HG02981 (cell line): ENCODE measurements at regions not wholly inside any gene's neighbourhood (a gene's known extent, or its start where the extent isn't known, plus 50 kb on each side); places are given as distances from the start of the nearest gene placed in this dataset.
"Not testable (repeated sequence)": the region's sequence is repeated elsewhere in the genome, so short reads cannot be mapped to it uniquely, and the experiment has no call there.

Experiments
- ATAC-seq: cut with Tn5 transposase; IDR thresholded peaks from one replicate; pipeline ENCODE4 v1.9.1; 2021; ENCODE audit warnings: mild to moderate bottlenecking, moderate library complexity; ENCODE audit not compliant: unreplicated experiment

- ATAC-seq, result no peak
Observed at GRCh38 chr14:83133981-83134645, 1600.5 kb upstream of the SEL1L start.

- no peak for ATAC-seq
Observed at GRCh38 chr14:83140756-83141155, 1607.1 kb upstream of the SEL1L start.

- no peak for ATAC-seq
Observed at GRCh38 chr14:83147006-83147405, 1613.4 kb upstream of the SEL1L start.

GRCh38 chr14:83151571-83151970, 1617.9 kb upstream of the SEL1L start:
- ATAC-seq, result no peak

- no peak for ATAC-seq
Observed at GRCh38 chr14:83153081-83153480, 1619.4 kb upstream of the SEL1L start.

GRCh38 chr14:83162361-83162929, 1628.8 kb upstream of the SEL1L start:
- no peak for ATAC-seq

GRCh38 chr14:83163016-83163415, 1629.4 kb upstream of the SEL1L start:
- ATAC-seq, result no peak

- ATAC-seq, result no peak
Observed at GRCh38 chr14:83164016-83164415, 1630.4 kb upstream of the SEL1L start.

GRCh38 chr14:83164591-83164990, 1630.9 kb upstream of the SEL1L start:
- no peak for ATAC-seq

- ATAC-seq, result no peak
Observed at GRCh38 chr14:83170165-83170564, 1636.5 kb upstream of the SEL1L start.

- no peak for ATAC-seq
Observed at GRCh38 chr14:83171761-83172160, 1638.1 kb upstream of the SEL1L start.

- ATAC-seq, result no peak
Observed at GRCh38 chr14:83172363-83172762, 1638.7 kb upstream of the SEL1L start.

GRCh38 chr14:83173687-83174086, 1640.0 kb upstream of the SEL1L start:
- ATAC-seq, result peak; percentile 82

- no peak for ATAC-seq
Observed at GRCh38 chr14:83184531-83184930, 1650.9 kb upstream of the SEL1L start.

- not testable (repeated sequence) for ATAC-seq
Observed at GRCh38 chr14:83188311-83188710, 1654.7 kb upstream of the SEL1L start.

- ATAC-seq, result no peak
Observed at GRCh38 chr14:83196236-83196635, 1662.6 kb upstream of the SEL1L start.

- no peak for ATAC-seq
Observed at GRCh38 chr14:83197271-83197670, 1663.6 kb upstream of the SEL1L start.

GRCh38 chr14:83207550-83207949, 1673.9 kb upstream of the SEL1L start:
- ATAC-seq, result no peak

- no peak for ATAC-seq
Observed at GRCh38 chr14:83208341-83208740, 1674.7 kb upstream of the SEL1L start.

- ATAC-seq, result no peak
Observed at GRCh38 chr14:83217492-83217891, 1683.8 kb upstream of the SEL1L start.

- ATAC-seq, result no peak
Observed at GRCh38 chr14:83247924-83248639, 1714.4 kb upstream of the SEL1L start.

GRCh38 chr14:83251402-83251801, 1717.7 kb upstream of the SEL1L start:
- no peak for ATAC-seq
